OCI-LY7 (cell line): ENCODE measurements at regions not wholly inside any gene's neighbourhood (a gene's known extent, or its start where the extent isn't known, plus 50 kb on each side); places are given as distances from the start of the nearest gene placed in this dataset.

Experiments
- BruUV-seq: library from RNA; stranded (reverse); fragments of 400-500 nt; replicated peaks from 2 replicates; lab custom pipeline; 2021; lab: Mats Ljungman, UMichigan
- CTCF ChIA-PET: fragments of 300-600 bp; sonication (Branson Sonifier 250); formaldehyde crosslinking; loops from one replicate; lab custom pipeline; 2022; ENCODE audit warnings: antibody characterized with exemption; ENCODE audit not compliant: unreplicated experiment; lab: Charles Lee
- POLR2A ChIA-PET: fragments of 300-600 bp; sonication (Branson Sonifier 250); formaldehyde crosslinking; loops from one replicate; lab custom pipeline; 2022; ENCODE audit warnings: antibody characterized with exemption; lab: Charles Lee
- DNase-seq: peaks from one replicate; pipeline ENCODE4 v3.0.0-alpha.2; 2015; ENCODE audit warnings: low spot score
- H2AFZ ChIP-seq: fragments of 200-600 bp; sonication (generic), shearing (Covaris generic); 2 replicates; pipeline ENCODE4 v1.6.1; 2014; ENCODE audit warnings: mild to moderate bottlenecking, antibody characterized with exemption, low read length, moderate library complexity
- H3K27ac ChIP-seq: fragments of 200-600 bp; sonication (generic); 2 replicates; pipeline ENCODE4 v1.5.1; 2014; ENCODE audit warnings: mixed run types, low read depth, mild to moderate bottlenecking, moderate library complexity, low read length, inconsistent platforms; ENCODE audit not compliant: poor library complexity, severe bottlenecking
- H3K36me3 ChIP-seq: fragments of 200-600 bp; sonication (generic); 2 replicates; pipeline ENCODE4 v1.6.1; 2014; ENCODE audit warnings: mild to moderate bottlenecking, antibody characterized with exemption, low read length, moderate library complexity, mixed read lengths; ENCODE audit not compliant: insufficient read depth
- H3K4me1 ChIP-seq: fragments of 200-600 bp; sonication (generic); 2 replicates; pipeline ENCODE4 v1.5.1; 2014; ENCODE audit warnings: mild to moderate bottlenecking, low read length; ENCODE audit not compliant: insufficient read depth, poor library complexity, severe bottlenecking
- H3K4me2 ChIP-seq: fragments of 200-600 bp; sonication (generic); 2 replicates; pipeline ENCODE4 v1.6.1; 2014; ENCODE audit warnings: mild to moderate bottlenecking, low read length
- H3K4me3 ChIP-seq: fragments of 200-600 bp; sonication (generic); 2 replicates; pipeline ENCODE4 v1.5.1; 2014; ENCODE audit warnings: mild to moderate bottlenecking, low read depth, low read length; ENCODE audit not compliant: poor library complexity, severe bottlenecking
- H3K79me2 ChIP-seq: fragments of 200-600 bp; sonication (generic); 2 replicates; pipeline ENCODE4 v1.6.1; 2016; ENCODE audit warnings: low read depth, mild to moderate bottlenecking, low read length, moderate library complexity, mixed read lengths; ENCODE audit not compliant: insufficient read depth
- H3K9me2 ChIP-seq: fragments of 200-600 bp; sonication (generic); 2 replicates; pipeline ENCODE4 v1.6.1; 2016; ENCODE audit warnings: mild to moderate bottlenecking, low read length, mixed read lengths; ENCODE audit not compliant: insufficient read depth
- H3K9me3 ChIP-seq: fragments of 200-600 bp; sonication (generic); 2 replicates; pipeline ENCODE4 v1.6.1; 2014; ENCODE audit warnings: mild to moderate bottlenecking, mixed run types, low read length, mixed read lengths
- H4K20me1 ChIP-seq: fragments of 200-600 bp; sonication (generic); 2 replicates; pipeline ENCODE4 v1.6.1; 2014; ENCODE audit warnings: mild to moderate bottlenecking, antibody characterized with exemption, low read length, moderate library complexity, mixed read lengths; ENCODE audit not compliant: insufficient read depth
- CTCF ChIP-seq: fragments of 200-600 bp; sonication (generic); conservative IDR thresholded peaks from 2 replicates; pipeline ENCODE4 v1.5.1; 2014; ENCODE audit warnings: mild to moderate bottlenecking, antibody characterized with exemption, low read length, moderate library complexity, mixed read lengths
- EZH2phosphoT487 ChIP-seq: fragments of 200-600 bp; sonication (generic); IDR thresholded peaks from 2 replicates; pipeline ENCODE4 v1.6.1; 2018; ENCODE audit warnings: low read depth, borderline replicate concordance, mild to moderate bottlenecking, mixed run types, antibody characterized with exemption, low read length, moderate library complexity, mixed read lengths
- intact Hi-C: fragments of 100-400 bp; cut with micrococcal nuclease; formaldehyde crosslinking; loops from one replicate; pipeline ENCODE4 v1.10.0; 2022; ENCODE audit not compliant: unreplicated experiment

GRCh38 chr7:344608-344994 is 54.6 kb downstream of the FOXL3 start:
- TF ChIP-seq CTCF (no peak), EZH2phosphoT487 (no peak)
- Histone ChIP-seq H3K4me1 (no peaks in the 10 kb centered on the region), H3K27ac (no peak overlapping the region), H4K20me1 (no peaks in the 10 kb centered on the region), H3K9me2 (no peaks in the 10 kb centered on the region), H2AFZ (no peak overlapping the region), H3K36me3 (no peaks in the 10 kb centered on the region), H3K4me2 (no peak overlapping the region), H3K4me3 (no peak overlapping the region), H3K9me3 (no peaks in the 10 kb centered on the region), H3K79me2 (no peaks in the 10 kb centered on the region)
- DNase-seq, result no peak
- intact Hi-C loops, result no loop called here
- no TSS peak for BruUV-seq
- CTCF ChIA-PET, result interaction anchor here (0.5 kb wide), 1 partner anchor 218 kb away, joined by 4 read pairs; no protein-coding TSS in a partner anchor
- POLR2A ChIA-PET, result no interaction called here

GRCh38 chr7:346116-346898 is 56.3 kb downstream of the FOXL3 start:
- H3K4me1 ChIP-seq, result no peaks in the 10 kb centered on the region
- no peaks in the 10 kb centered on the region for H3K36me3 ChIP-seq
- no peaks in the 10 kb centered on the region for H3K9me3 ChIP-seq
- no peaks in the 10 kb centered on the region for H4K20me1 ChIP-seq
- H2AFZ ChIP-seq, result no peak overlapping the region
- H3K79me2 ChIP-seq, result no peaks in the 10 kb centered on the region
- H3K4me3 ChIP-seq, result no peak overlapping the region
- no peaks in the 10 kb centered on the region for H3K9me2 ChIP-seq
- TF ChIP-seq CTCF, result no peak
- TF ChIP-seq EZH2phosphoT487, result no peak
- CTCF ChIA-PET, result no interaction called here
- POLR2A ChIA-PET, result no interaction called here
- intact Hi-C loops, result no loop called here
- no peak overlapping the region for H3K27ac ChIP-seq
- no peak for DNase-seq
- BruUV-seq, result no TSS peak
- H3K4me2 ChIP-seq, result no peak overlapping the region

GRCh38 chr7:347001-347590 is 57.1 kb downstream of the FOXL3 start:
- Histone ChIP-seq H3K79me2 (no peaks in the 10 kb centered on the region), H3K4me2 (no peak overlapping the region), H3K36me3 (no peaks in the 10 kb centered on the region), H3K9me2 (no peaks in the 10 kb centered on the region), H4K20me1 (no peaks in the 10 kb centered on the region), H3K4me1 (no peaks in the 10 kb centered on the region), H2AFZ (no peak overlapping the region), H3K9me3 (no peaks in the 10 kb centered on the region), H3K4me3 (no peak overlapping the region), H3K27ac (no peak overlapping the region)
- CTCF ChIA-PET, result no interaction called here
- BruUV-seq, result no TSS peak
- POLR2A ChIA-PET, result no interaction called here
- intact Hi-C loops, result no loop called here
- no peak for DNase-seq
- TF ChIP-seq EZH2phosphoT487 (no peak), CTCF (no peak)
